ENCODE measurements at regions not wholly inside any gene's neighbourhood (a gene's known extent, or its start where the extent isn't known, plus 50 kb on each side); places are given as distances from the start of the nearest gene placed in this dataset.

- no peak for TF ChIP-seq CTCF (IDR thresholded peaks at IDR 0.05 in 2 of 3, conservative IDR thresholded peaks at IDR 0.05 in 1 of 3; ENCODE audit: borderline replicate concordance in 1 of 3, insufficient read depth in 1 of 3, low read depth in 2 of 3, low read length in 2 of 3)
- TF ChIP-seq ZFX (IDR thresholded peaks at IDR 0.05) = no peak
- no peak for TF ChIP-seq EGR1 (IDR thresholded peaks at IDR 0.05; ENCODE audit: low read depth)
- TF ChIP-seq EZH2 (IDR thresholded peaks at IDR 0.05) = no peak
- TF ChIP-seq RAD21 (IDR thresholded peaks at IDR 0.05; ENCODE audit: low read depth) = no peak
Observed at GRCh38 chr1:30376054-30376697, 347.2 kb downstream of the MATN1 start.

Data from HCT116 (cell line).